NCI-H526 treated with DMSO at 0.1 percent for 48 hours (cell line): ENCODE measurements at regions not wholly inside any gene's neighbourhood (a gene's known extent, or its start where the extent isn't known, plus 50 kb on each side); places are given as distances from the start of the nearest gene placed in this dataset.

Experiments used
- DNase-seq: peaks from one replicate; lab custom pipeline; 2025; lab: John Stamatoyannopoulos, UW

GRCh38 chr4:59243038-59243437, 1957.1 kb upstream of the ADGRL3 start:
- no peak for DNase-seq

- DNase-seq: no peak
Observed at GRCh38 chr4:59247032-59247431, 1953.1 kb upstream of the ADGRL3 start.

- DNase-seq: no peak
Observed at GRCh38 chr4:59248313-59248712, 1951.8 kb upstream of the ADGRL3 start.

- no peak for DNase-seq
Observed at GRCh38 chr4:59249110-59249509, 1951.0 kb upstream of the ADGRL3 start.

GRCh38 chr4:59258002-59258401, 1942.1 kb upstream of the ADGRL3 start:
- DNase-seq: no peak

GRCh38 chr4:59307609-59308008, 1892.5 kb upstream of the ADGRL3 start:
- no peak for DNase-seq

GRCh38 chr4:59314637-59315036, 1885.5 kb upstream of the ADGRL3 start:
- DNase-seq: no peak

GRCh38 chr4:59339631-59340030, 1860.5 kb upstream of the ADGRL3 start:
- no peak for DNase-seq

- no peak for DNase-seq
Observed at GRCh38 chr4:59341506-59341905, 1858.6 kb upstream of the ADGRL3 start.

GRCh38 chr4:59348949-59349348, 1851.2 kb upstream of the ADGRL3 start:
- no peak for DNase-seq

- DNase-seq: no peak
Observed at GRCh38 chr4:59369229-59369628, 1830.9 kb upstream of the ADGRL3 start.

GRCh38 chr4:59374416-59374815, 1825.7 kb upstream of the ADGRL3 start:
- DNase-seq: no peak

GRCh38 chr4:59380841-59381366, 1819.2 kb upstream of the ADGRL3 start:
- DNase-seq: no peak

GRCh38 chr4:59381591-59381990, 1818.5 kb upstream of the ADGRL3 start:
- no peak for DNase-seq

GRCh38 chr4:59387759-59388758, 1812.1 kb upstream of the ADGRL3 start:
- no peak for DNase-seq

GRCh38 chr4:59393780-59394179, 1806.3 kb upstream of the ADGRL3 start:
- DNase-seq: no peak

- DNase-seq: no peak
Observed at GRCh38 chr4:59400334-59400733, 1799.8 kb upstream of the ADGRL3 start.

- no peak for DNase-seq
Observed at GRCh38 chr4:59409647-59410046, 1790.5 kb upstream of the ADGRL3 start.

- no peak for DNase-seq
Observed at GRCh38 chr4:59412739-59413138, 1787.4 kb upstream of the ADGRL3 start.

GRCh38 chr4:59455751-59456150, 1744.4 kb upstream of the ADGRL3 start:
- no peak for DNase-seq

- no peak for DNase-seq
Observed at GRCh38 chr4:59457576-59457975, 1742.5 kb upstream of the ADGRL3 start.

- DNase-seq: no peak
Observed at GRCh38 chr4:59484944-59485343, 1715.2 kb upstream of the ADGRL3 start.

- DNase-seq: no peak
Observed at GRCh38 chr4:59500103-59500502, 1700.0 kb upstream of the ADGRL3 start.

GRCh38 chr4:59503731-59504130, 1696.4 kb upstream of the ADGRL3 start:
- DNase-seq: no peak
